ENCODE measurements at regions not wholly inside any gene's neighbourhood (a gene's known extent, or its start where the extent isn't known, plus 50 kb on each side); places are given as distances from the start of the nearest gene placed in this dataset.
"Not testable (repeated sequence)": the region's sequence is repeated elsewhere in the genome, so short reads cannot be mapped to it uniquely, and the experiment has no call there.

DNA sequence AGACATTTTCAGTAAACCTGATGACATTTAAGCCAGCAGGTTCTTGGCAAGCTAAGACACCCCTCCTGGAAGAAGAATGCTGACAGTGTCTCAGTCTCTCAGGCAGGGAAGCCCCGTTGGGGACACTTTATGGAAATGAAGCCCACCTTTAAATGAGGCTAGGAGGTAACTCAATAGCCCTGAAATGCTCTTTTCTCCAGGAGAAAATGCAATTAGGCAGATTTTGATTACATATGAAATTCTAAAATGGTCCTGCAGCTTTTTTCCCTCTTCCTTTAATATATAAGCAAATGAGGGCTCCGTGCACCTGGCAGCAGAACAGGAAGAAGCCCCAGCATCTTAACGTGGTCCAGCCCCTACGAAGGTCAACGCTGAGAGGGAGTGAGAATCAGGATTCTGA lies 65.8 kb upstream of the CHST15 start:
- DNase-seq, result no peak

DNA sequence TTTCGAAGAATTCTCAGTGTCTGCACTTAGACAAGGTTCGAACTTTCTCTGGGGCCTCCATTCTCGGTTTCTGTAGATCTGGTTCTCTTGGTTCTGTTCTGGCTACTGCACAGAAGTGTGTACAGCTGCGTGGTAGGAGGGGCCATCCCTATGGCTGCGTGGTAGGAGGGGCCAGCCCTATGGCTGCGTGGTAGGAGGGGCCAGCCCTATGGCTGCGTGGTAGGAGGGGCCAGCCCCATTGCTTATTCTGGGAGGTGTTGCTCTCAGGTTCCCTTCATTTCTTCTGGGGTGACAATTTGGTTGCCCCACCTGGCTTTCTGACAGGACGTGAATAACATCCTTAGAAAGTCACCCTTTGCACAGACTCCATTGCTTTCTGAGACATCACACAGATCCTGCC lies 65.2 kb upstream of the CHST15 start:
- no peak for DNase-seq

DNA sequence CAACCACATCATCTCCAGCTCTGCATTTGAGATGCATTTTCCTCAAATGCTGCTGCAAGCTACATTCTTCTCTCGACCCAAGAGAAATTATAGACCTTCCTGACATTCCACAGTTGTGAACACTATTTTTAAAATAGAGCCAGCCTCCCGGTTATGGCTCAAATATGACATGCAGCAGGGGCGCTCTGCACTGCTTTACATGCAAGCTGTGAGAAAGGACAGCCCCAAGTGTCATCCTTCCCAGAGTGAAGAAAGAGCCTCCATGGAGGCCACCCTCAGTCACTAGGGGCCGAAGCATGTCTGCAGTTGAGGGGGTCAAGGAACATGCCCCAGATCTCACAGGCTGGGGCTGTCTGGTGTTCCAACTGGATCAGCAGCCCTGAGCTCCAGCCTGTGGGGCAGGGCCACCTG lies 63.9 kb upstream of the CHST15 start:
- no peak for DNase-seq

DNA sequence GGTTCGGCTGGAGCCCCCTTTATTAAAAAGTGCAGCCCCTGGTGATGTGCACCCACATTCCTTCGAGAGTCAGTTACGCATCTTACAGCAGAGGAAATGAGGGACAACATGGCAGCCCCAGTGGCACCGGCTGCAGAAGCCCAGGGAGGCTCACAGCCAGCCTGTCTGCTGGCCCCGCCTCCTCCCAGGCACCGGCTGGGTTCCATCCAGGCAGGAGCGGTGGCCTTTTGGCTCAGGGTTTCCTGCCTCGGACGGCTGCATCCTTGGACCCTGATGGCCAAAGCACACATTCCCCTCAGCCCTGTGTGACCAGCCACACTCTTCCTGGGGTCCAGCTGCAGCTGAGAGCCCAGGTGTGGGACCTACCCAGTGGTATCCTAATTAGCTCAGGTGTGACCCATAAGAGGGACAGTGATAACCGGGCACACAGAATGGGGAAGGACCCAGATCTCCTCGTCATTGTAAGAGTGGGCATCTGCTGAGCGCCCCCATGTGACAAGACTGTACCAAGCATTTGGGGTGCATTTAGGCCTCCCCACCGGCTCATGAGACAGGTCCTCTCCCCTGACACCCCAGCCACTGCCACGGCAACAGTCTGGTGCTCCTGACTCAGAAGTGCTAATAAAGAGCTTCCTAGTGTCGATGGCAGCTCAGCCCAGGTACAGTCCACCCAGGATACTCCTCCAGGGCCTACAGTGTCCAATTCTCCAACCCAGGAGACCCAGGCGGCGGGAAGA lies 63.3 kb upstream of the CHST15 start:
- DNase-seq, result no peak

DNA sequence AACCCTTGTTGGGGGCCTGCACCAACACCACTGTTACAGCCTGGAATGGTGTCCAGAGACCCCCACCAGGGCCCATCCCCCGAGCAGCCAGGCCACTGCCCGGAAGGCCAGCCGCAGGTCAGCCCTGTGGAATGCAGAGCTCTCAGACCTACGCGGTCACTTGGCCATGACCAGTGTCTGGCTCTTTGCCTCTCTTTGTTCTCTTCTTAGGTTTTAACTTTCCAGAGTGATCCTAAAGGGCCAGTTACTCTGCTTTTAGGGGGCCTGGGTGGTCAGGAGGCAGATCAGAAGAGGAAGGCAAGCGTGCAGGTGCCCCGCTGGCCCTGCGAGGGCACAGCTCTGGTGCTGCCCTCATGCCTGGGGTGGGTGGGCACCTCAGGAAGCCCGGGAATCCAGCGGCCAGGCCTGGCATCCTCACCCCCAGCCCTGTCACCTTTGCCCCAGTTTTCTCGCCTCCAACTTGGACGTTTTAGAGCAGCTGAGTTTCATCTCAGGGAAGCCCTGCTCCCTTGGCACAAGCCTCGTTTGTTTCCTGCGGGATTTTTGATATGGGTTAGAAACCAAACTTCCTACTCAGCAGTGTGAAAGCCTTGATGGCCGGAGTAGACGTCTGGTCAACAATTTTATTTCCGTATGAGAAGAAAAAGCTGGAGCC lies 62.5 kb upstream of the CHST15 start:
- no peak for DNase-seq

DNA sequence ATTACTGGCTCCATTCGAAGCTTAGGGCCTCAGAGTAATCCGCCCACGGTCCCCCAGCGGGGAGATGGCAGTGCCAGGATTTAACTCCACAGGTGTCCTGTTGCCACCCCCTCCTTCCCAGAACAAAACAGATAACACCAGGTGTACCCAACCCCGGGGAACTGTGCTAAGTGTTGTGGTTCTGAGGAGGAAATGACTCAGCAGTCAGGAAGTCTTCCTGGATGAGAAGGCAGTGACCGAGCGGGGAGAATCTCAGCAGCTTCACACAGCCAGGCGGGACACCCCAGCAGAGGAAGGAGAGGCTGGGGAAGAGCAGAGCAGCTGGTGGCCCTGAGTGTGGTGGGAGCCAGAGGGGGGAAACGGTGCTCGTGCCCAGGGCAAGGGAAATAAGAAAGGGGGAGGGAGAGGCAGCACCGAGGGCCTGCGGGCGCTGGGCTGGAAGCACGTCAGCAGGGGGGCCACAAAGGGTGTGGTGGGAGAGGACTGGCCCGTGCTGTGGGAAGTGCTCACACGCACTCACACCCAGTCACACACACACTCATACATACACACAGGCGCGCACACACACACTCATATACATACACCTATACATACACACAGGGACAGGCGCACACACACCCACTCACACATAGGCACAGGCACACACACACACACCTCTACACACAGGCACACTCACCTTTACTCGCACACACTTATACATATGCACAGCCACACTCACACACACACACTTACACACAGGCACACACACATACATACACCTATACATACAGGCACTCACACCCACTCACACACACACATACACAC lies 59.8 kb upstream of the CHST15 start:
- no peak for DNase-seq

DNA sequence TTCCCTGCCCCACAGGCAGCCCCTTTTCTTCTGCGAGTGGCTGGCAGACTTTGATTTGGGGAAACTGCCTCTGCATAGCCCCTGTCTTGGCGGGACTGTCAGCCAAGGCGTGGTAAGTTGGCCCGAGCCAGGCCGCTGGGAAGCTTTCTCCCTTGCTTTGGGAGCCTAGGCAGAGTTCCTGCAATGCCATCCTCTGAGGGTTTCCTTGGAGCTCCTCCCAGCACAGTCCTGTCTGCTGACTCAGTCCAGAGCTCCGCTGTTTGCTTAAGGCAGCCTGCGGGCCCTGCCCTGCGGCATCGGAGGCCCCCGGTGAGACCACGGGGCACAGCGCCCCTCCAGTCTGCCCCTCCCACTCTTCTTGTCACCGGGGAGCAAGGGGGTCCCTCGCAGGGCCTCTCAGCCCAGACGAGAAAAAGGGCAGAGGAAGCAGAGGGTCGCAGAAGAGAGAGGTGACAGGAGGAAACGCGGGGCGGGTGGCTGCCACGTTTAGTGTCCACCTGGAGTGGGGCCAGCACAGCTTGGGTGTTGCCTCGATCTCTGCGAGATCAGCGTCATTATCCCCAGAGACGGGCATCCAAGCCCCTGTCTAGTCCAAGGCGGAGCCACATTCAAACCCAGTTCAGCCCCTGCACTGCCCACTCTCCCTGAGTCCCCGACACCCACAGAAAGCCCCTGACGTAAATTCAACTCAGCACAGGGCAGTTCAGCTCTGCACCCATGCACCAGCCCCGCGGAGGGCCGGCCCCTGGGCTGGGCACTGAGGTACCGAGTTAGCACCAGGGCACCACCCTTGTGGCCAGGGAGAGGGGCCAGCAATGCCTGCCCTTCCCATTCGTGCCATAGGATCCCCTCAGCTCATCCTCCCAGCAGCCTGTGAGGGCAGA lies 59.0 kb upstream of the CHST15 start:
- no peak for DNase-seq

DNA sequence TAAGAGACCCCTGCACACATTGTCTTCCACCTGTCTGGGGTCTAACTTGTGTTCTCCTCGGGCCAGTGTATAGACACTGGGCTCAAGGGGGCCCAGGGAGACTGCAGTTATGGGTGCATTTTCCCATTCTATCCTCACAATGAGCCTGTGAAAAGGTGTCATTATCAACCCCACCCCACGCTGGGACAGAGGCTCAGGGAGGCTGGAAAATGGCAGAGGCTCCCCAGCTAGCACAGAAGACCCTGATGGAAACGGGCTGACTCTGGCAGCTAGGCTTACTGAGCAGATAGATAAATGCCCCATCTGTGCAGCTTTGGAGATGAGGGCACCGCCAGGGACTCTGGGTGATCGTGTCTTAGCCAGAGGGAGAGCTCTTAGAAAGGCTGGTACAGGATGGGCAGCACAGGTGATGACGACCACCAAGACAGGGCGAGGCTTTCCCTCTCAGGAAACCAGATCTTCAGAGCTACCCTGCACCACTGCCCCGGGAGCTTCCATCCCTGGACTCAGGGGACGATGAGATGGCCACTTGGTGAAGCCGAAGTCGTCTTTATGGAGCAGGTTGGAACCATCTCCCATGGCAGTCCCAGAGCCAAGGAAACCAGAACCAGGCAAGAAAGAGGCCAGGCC lies 58.2 kb upstream of the CHST15 start:
- no peak for DNase-seq

DNA sequence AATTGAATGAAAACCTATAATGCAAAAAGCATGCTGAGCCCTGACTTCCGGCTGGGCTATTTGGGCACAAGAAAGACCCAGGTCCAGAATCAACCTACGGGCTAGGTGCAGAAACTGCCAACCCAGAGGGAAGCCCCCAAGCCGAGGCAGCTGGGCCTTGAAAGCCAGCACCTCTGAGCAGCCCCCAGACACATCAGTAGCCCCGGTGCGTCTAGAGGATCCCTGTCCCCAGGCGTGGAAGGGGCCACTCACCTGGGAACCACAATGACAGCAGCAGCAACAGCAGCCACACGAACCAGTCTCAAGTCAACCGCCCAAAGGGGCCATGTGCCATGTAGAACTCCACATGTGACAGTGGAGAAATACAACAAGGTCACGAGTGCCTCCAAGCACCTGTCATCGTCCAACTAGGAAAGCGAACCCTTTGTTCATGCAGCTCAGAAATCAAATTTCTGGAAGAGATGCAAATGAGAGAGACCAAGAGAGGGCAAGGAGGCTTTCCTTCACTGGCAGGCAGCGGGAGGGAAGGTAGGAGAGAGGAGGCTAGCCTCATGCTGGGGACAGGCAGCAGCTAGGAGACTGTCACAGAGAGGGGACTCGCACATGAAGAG lies 57.5 kb upstream of the CHST15 start:
- no peak for DNase-seq

DNA sequence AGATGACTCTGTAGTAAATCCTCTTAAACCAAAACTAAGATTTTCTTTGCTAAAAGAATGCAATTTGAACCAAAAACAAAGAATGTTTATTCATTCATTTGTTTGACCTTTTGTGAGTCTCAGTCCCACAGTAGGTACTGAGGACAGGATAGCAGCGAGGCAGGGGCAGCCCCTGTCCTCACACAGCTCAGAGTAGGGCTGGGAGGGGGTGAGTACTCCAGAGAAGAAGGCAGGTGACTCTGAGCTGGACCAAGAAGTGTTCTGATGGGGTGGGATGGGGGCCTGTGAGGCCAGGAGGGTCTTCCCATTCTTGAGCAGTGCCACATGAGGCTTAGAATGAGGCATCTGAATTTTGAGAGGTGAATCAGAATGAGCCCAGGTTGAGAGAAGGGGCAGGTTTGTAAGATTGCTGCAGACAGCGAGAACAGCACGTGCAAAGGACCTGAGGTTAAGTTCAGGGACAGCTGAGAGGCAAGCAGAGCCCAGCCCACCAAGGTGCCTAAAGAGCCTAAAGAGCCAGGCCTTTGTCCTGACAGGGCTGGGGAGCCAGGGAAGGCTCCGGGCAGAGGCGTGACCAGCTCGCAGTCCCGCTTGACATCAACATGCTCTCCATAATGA lies 56.9 kb upstream of the CHST15 start:
- no peak for DNase-seq

DNA sequence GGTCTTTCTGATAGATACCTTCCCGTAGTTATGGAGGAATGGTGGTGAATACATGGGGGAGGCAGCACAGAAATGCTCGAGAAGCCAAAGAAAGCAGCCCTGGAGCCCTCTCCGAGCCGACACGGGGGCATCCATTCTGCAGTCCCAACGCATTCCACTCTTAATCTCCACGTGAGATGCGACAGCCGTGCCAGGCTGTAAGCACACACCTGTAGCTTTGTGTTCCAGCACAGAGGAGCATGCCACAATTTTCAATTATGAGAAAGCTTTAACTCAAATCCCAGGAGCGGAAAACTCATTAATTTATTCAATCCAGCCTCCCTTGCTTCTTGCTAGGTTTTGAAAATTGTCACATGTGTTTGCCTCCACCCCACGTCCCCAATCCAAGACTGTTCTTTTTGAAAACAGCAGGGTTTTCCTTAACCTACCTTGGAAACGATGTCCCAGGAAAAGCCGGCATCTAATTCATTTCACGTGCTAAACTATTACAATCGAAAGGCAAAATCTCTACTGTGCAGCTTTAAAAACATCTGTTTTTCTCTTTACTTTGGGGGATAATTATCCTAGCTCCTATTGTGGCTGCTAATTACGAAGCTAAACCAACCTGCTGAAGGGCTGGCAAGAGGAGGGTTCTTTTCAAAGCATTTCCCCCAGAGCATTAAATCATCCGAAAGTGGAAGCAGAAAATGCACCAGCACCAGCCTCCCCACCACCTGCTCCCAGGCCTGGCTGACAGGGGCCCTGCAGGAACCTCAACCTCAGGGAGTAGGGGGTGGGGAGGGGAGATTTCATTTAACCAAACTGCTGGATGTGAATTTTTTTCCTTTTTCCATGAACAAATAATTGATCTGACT lies 56.0 kb upstream of the CHST15 start:
- no peak for DNase-seq

DNA sequence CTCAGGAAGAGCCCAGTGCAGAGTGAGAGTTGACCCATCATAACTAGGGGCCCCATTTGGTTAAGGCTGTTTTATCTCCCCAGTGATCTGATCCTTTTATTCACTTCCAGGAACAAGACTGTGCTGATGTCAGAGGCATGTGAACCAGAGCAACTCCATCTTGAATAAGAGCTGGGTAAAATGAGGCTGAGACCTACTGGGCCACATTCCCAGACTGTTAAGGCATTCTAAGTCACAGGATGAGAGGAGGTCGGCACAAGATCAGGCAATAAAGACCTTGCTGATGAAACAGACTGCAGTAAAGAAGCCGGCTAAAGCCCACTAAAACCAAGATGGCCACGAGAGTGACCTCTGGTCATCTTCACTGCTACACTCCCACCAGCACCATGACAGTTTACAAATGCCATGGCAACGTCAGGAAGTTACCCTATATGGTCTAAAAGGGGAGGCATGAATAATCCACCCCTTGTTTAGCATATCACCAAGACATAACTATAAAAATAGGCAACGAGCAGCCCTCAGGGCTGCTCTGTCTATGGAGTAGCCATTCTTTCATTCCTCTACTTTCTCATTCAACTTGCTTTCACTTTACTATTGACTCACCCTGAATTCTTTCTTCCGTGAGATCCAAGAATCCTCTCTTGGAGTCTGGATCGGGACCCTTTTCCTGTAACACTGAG lies 55.3 kb upstream of the CHST15 start:
- not testable (repeated sequence) for DNase-seq

DNA sequence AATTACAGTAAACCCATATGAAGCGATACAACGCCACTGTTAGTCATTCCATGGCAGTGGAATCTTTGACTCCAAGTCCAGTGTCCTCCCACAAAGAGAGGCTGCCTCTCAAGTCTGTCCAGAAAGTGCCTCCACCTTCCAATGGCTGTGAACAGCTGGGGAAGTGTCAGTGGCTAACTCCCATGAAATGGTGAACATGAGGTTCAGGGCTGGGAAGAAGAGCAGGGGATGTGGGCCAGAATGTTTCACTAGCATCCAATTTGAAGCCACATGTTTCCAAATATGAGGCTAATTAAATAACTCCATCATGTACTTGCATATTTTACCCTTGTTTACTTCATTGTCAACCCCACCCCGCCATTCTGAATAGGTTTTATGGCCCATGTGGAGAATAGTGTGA lies 53.1 kb upstream of the CHST15 start:
- no peak for DNase-seq

DNA sequence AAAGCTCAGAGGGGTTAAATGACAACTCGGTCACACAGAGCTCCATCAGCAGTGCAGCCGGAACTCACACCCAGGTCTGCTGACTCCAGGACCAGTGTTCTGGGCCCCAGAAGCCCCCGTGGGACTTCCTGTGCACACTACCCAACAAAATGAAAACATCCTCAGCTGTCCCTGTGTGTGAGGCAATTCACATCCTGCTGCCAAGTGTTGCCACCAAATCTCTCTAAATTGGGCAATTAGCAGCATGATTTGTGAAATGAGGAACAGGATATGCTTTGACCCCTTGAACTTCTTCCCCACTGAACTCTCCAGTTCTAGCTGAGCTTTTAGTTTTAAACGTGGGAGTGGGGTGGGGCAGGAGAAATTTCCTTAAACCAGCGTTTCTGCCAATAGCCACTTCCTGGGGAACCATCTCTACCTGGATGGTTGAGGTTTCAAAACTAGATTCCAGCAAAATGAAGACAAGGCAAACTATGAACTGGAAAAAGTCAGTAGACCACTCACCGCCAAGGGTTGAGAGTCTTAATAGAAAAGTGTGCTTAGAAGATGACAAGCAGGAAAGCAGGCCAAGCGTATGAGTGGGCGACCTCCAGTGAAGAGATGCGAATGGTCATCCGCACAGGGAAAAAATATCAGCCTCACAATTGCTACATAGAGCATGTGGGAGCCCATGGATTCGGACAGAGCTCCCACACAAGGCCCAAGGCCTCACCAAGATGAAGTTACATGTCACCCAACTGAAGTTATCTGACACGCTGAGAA lies 51.9 kb upstream of the CHST15 start:
- DNase-seq, result peak; percentile 8

DNA sequence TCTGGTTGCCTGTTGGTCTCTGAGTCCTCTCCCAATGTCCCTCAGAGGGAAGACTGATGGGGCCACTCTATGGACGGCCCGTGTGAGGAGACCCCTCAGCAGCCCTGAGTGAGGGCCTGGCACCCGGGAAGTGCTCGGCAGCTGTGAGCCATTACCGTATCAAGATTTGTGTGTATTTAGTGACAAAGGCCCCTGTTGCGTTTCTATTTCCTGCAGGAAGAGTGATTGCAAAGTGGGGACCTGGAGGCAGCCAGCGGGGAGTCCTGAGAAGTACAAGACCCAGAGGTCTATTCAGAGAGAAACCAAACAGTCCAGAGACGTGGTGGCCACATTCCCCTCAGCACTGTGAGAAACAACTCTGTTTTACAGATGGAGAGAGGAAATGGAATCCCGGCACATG lies 51.1 kb upstream of the CHST15 start:
- DNase-seq, result no peak

DNA sequence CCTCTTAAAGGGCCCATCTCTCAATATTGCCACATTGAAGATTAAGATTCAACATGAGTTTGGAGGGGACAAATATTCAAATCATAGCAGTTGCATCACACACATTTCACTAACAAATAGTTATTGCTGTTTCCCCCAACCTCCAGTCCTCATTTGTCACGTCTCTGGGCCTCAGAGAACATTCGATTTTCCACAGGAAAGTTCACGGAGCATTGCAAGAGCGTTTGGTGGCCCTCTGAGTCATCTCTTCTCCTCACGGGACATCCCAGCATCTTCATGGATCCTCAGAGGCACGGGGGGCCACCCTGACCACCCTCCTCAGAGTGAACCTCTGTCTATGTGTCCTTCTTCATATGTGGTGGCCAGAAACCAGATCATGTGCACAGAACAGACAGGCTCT lies 50.3 kb upstream of the CHST15 start:
- DNase-seq, result no peak
